GM18505 (cell line): ENCODE measurements at regions not wholly inside any gene's neighbourhood (a gene's known extent, or its start where the extent isn't known, plus 50 kb on each side); places are given as distances from the start of the nearest gene placed in this dataset.

ENCODE experiments used
- ATAC-seq: cut with Tn5 transposase; IDR thresholded peaks from one replicate; pipeline ENCODE4 v1.9.1; 2021; ENCODE audit not compliant: unreplicated experiment
- POLR2A ChIP-seq: IDR thresholded peaks from 4 replicates; pipeline ENCODE4 v1.6.1; 2011; ENCODE audit warnings: borderline replicate concordance; ENCODE audit not compliant: insufficient read depth, insufficient read length; ENCODE audit errors: extremely low read depth

- no peak for ATAC-seq
- no peak for TF ChIP-seq POLR2A
These were observed 618.7 kb upstream of the SGCG start for GRCh38 chr13:22562116-22562515.

- no peak for TF ChIP-seq POLR2A
- ATAC-seq, result no peak
These were observed 617.5 kb upstream of the SGCG start for GRCh38 chr13:22563272-22563671.

GRCh38 chr13:22569811-22570210 lies 611.0 kb upstream of the SGCG start:
- no peak for ATAC-seq
- TF ChIP-seq POLR2A, result no peak

- no peak for ATAC-seq
- TF ChIP-seq POLR2A, result no peak
These were observed 590.9 kb upstream of the SGCG start for GRCh38 chr13:22589880-22590279.

GRCh38 chr13:22592515-22592914 lies 588.3 kb upstream of the SGCG start:
- no peak for TF ChIP-seq POLR2A
- ATAC-seq, result no peak

GRCh38 chr13:22594041-22594440 lies 586.7 kb upstream of the SGCG start:
- ATAC-seq, result no peak
- TF ChIP-seq POLR2A, result no peak

GRCh38 chr13:22596171-22596863 lies 584.5 kb upstream of the SGCG start:
- ATAC-seq, result no peak
- no peak for TF ChIP-seq POLR2A

- no peak for ATAC-seq
- no peak for TF ChIP-seq POLR2A
These were observed 581.6 kb upstream of the SGCG start for GRCh38 chr13:22599156-22599555.

- ATAC-seq, result no peak
- no peak for TF ChIP-seq POLR2A
These were observed 562.8 kb upstream of the SGCG start for GRCh38 chr13:22618002-22618401.

- ATAC-seq, result no peak
- no peak for TF ChIP-seq POLR2A
These were observed 555.1 kb upstream of the SGCG start for GRCh38 chr13:22625691-22626090.

- no peak for TF ChIP-seq POLR2A
- no peak for ATAC-seq
These were observed 551.4 kb upstream of the SGCG start for GRCh38 chr13:22629374-22629773.

GRCh38 chr13:22642088-22642487 lies 538.7 kb upstream of the SGCG start:
- no peak for TF ChIP-seq POLR2A
- no peak for ATAC-seq

- TF ChIP-seq POLR2A, result no peak
- ATAC-seq, result no peak
These were observed 535.8 kb upstream of the SGCG start for GRCh38 chr13:22644941-22645340.

- ATAC-seq, result no peak
- TF ChIP-seq POLR2A, result no peak
These were observed 533.5 kb upstream of the SGCG start for GRCh38 chr13:22647156-22647850.
